Stimulated activated CD4-positive, alpha-beta T cell treated with anti-CD3 and anti-CD28 coated beads, Interleukin-1b, Interleukin-23, amount 100 ng/mL, for 1 hour (primary cell): ENCODE measurements at regions not wholly inside any gene's neighbourhood (a gene's known extent, or its start where the extent isn't known, plus 50 kb on each side); places are given as distances from the start of the nearest gene placed in this dataset.
"Not testable (repeated sequence)": the region's sequence is repeated elsewhere in the genome, so short reads cannot be mapped to it uniquely, and the experiment has no call there.

ENCODE experiments used
- DNase-seq, 2 donors: peaks; one replicate each; pipeline ENCODE4 v3.0.0-alpha.2; 2020; ENCODE audit warnings: low read depth in 2 of 2

GRCh38 chr11:28820296-28820989 lies 712.3 kb downstream of the METTL15 start:
- DNase-seq: no peak

GRCh38 chr11:28819741-28820140 lies 711.6 kb downstream of the METTL15 start:
- DNase-seq: no peak

DNA sequence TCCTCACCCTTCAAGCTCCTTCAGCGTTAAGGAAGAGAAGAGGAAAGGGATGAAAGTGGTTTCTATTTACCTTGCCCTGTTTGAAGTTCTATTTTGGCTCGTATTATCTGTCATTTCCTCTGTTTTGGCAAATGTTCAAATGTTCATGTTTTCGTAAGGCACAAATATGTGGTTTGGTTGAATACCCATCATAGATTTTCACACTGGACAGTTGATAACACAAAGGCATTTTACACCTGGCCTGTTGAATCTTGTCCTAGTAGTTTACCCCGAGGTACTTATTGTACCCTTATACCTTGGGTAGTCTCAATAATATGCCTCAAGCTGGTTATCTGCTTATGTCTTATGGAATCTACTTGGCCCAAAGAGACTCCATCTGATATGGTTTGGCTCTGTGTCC lies 706.9 kb downstream of the METTL15 start:
- no peak for DNase-seq

- no peak for DNase-seq
Measured at GRCh38 chr11:28808771-28809170, 700.6 kb downstream of the METTL15 start.

DNA sequence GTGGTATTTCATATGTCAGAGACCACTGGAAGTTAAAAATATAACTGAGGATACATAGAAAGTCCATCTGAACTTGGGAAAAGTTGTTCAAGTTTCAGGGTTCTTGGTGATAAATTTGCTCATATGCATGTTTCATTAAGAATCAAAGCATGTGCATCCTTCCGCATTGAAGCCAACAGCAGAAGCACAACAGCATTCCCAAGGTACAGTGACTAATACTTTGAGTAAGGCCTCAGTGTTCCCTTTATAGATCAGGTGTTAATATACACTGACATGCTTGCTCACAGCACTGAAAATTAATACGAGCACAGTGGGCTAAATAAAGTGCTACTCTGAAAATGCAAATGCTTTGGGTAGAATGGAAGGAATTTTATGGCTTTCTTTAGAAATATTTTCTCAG lies 691.1 kb downstream of the METTL15 start:
- no peak for DNase-seq

GRCh38 chr11:28798286-28798685 lies 690.1 kb downstream of the METTL15 start:
- no peak for DNase-seq

GRCh38 chr11:28797536-28797935 lies 689.3 kb downstream of the METTL15 start:
- DNase-seq: no peak

- DNase-seq: no peak
Measured at GRCh38 chr11:28794405-28794804, 686.2 kb downstream of the METTL15 start.

- DNase-seq: no peak
Measured at GRCh38 chr11:28793282-28793738, 685.1 kb downstream of the METTL15 start.

DNA sequence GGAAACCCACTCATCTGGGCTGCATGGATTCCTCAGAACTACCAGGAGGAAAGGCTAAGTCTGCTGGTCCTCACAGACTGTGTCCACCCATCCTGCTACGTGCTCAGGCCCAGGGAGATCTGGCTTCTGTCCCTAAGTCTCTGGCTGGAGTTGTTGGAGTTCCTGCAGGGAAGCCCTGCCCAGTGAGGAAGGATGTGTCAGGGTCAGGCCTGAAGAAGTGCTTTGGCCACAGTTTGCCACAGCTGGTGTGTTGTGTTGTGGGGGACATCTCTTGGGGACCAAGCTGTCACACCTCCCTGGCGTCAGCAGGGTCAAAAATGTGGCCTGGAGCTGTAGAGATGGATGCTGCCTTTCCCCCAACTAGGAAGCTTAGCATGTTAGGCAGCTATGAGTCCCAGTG lies 684.7 kb downstream of the METTL15 start:
- DNase-seq: no peak

DNA sequence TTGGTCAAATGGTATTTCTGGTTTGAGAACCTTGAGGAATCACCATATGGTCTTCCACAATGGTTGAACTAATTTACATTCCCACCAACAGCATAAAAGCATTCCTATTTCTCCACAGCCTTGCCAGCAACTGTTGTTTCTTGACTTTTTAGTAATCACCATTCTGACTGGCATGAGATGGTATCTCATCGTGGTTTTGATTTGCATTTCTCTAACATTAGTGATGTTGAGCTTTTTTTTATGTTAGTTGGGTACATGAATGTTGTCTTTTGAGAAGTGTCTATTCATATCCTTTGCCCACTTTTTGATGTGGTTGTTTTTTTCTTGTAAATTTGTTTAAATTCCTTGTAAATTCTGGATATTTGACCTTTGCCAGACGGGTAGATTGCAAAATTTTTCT lies 679.7 kb downstream of the METTL15 start:
- not testable (repeated sequence) for DNase-seq

DNA sequence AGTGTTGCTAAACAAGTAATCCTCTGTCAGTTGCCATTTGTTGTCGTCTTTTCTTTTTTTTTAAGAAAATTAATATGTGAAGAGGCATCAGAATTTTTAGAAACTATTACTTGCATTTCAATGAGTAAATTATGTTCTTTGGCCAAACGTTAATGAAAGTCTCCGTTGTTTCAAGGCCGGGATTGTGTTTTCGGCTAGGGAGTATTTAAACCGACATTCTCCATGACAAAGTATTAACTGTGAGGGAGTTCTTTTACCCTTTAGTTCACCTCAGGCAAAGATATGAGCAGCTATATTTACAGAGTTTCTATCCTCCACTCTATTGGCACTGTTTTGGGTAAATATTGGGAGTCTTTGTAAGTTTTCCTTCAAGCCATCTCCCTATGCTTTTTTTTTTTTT lies 668.9 kb downstream of the METTL15 start:
- DNase-seq: no peak

GRCh38 chr11:28773606-28774005 lies 665.4 kb downstream of the METTL15 start:
- no peak for DNase-seq

DNA sequence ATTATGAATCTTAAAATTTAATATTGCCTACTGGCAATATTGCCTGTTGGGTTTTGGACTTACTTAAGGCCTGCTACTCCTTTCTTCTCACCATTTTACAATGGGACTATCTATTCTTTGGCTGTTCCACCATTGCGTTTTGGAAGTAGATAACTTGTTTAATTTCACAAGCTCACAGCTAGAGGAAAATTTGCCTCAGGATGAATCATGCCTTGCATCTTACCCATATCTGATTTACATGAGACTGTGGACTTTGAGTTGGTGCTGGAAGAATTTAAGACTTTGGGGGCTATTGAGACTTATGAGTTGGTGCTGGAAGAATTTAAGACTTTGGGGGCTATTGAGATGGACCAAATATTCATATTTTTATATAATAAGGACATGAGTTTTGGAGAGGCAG lies 662.6 kb downstream of the METTL15 start:
- DNase-seq: no peak

- no peak for DNase-seq
Measured at GRCh38 chr11:28767574-28767973, 659.4 kb downstream of the METTL15 start.

- DNase-seq: no peak
Measured at GRCh38 chr11:28763876-28764275, 655.7 kb downstream of the METTL15 start.

GRCh38 chr11:28763151-28763550 lies 655.0 kb downstream of the METTL15 start:
- no peak for DNase-seq

DNA sequence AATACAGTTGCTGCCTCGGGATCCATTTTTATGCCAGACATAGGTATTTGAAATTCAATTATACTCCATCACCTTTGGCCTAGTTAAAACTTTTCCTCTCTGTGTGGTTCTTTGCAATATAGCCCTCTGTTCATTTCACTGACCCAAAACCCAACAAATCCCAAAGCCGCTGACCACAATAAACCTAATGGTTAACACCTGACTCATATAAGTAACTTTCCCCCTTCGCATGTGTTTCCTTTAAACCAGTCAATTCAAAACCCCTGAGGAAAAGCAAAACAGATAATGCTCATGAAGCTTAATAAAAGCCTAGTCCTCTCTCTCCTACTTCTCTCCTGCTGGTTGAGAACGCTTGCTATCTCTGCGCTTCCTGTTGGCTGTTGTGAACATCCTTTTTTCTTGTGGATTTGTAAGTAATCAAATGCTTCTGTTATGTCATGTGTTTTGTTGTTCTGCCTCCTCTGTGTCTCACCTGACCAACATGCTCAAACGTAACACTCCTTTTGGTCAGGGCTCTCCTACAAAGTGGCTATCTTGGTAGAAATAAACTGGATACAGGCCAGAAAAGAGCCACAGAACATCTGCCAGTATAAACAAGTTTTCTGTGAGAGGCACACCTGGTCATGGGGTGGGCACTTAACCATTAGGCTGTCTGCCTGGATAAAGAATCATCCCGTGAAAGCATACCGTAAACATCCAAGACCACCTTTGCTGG lies 652.6 kb downstream of the METTL15 start:
- DNase-seq: no peak

DNA sequence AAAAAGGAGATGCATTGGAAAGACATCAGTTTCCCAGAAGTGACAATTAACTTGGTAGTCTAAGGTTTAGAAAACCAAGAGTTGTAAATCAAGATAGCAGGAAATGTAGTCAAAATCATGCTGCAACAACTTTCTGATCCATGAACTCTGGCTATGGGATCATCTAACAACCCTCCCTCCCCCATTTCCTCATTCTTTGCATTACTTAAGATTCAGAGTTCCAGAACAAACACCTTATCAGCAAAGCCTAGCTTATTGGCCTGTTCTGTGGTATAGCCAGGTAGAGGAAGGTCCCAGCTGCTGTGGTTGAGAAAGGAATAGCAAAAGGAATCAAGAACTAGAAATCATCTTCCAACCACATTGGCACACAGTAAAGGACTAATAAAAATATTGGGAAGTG lies 651.1 kb downstream of the METTL15 start:
- DNase-seq: no peak

DNA sequence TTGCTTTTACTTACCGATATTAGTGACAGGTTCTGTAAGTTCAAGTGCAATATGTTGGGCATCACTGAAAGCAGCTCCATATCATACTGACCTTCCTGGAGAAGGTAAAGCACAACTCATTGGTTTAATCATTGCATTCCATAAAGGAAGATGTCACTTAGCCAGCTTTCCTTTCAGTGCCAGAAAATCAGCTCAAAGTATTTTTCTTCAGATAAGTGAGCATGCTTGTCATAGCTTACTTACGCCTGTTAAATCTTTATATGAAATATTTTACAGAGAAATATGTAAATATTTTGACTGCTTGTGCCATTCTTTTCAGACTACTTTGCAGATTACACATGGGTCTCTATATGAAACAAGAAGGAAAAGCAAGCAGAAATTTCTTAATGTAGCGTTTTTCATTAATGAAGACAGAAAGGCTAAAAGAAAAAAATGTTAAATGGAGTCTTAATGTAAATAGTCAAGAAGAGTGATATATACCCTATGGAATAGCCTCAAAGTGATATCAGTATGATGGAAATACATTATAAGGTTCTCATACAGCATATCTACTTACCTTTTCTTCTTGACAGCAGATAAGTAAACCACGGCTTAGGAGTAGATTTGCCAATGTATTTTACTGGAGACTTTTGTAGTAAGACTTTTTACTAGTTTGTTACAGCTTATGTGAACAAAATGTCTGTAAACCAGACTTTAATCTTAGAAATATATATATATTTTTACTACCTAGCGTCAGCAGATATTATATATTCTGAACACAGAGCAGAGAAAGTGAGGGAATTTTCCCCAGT lies 649.7 kb downstream of the METTL15 start:
- no peak for DNase-seq

GRCh38 chr11:28756977-28757376 lies 648.8 kb downstream of the METTL15 start:
- no peak for DNase-seq

- DNase-seq: no peak
Measured at GRCh38 chr11:28743061-28743550, 634.9 kb downstream of the METTL15 start.
